Astrocyte of the spinal cord (primary cell): ENCODE measurements at regions not wholly inside any gene's neighbourhood (a gene's known extent, or its start where the extent isn't known, plus 50 kb on each side); places are given as distances from the start of the nearest gene placed in this dataset.
"Not testable (repeated sequence)": the region's sequence is repeated elsewhere in the genome, so short reads cannot be mapped to it uniquely, and the experiment has no call there.

ENCODE experiments used
- DNase-seq: peaks from one replicate; pipeline ENCODE4 v3.0.0; 2011; ENCODE audit warnings: low read depth, low spot score
- H3K4me3 ChIP-seq: 2 replicates; pipeline ENCODE4 v1.5.1; 2011; ENCODE audit warnings: low read depth, mild to moderate bottlenecking, low read length, moderate library complexity
- in situ Hi-C: cut with HindIII; loops from 2 replicates; pipeline ENCODE4 v1.10.0; 2017; ENCODE audit warnings: low sequenced_read_pairs
- TF ChIP-seq, protein P1 (sequence below): IDR thresholded peaks from 2 replicates; pipeline ENCODE4 v1.5.1; 2012; ENCODE audit warnings: low read depth, mild to moderate bottlenecking, low read length, inconsistent platforms

GRCh38 chr21:20877976-20878375, 120.2 kb upstream of the NCAM2 start:
- in situ Hi-C loops, result no loop called here

GRCh38 chr21:20882462-20883407, 115.5 kb upstream of the NCAM2 start:
- TF ChIP-seq, protein P1, sequence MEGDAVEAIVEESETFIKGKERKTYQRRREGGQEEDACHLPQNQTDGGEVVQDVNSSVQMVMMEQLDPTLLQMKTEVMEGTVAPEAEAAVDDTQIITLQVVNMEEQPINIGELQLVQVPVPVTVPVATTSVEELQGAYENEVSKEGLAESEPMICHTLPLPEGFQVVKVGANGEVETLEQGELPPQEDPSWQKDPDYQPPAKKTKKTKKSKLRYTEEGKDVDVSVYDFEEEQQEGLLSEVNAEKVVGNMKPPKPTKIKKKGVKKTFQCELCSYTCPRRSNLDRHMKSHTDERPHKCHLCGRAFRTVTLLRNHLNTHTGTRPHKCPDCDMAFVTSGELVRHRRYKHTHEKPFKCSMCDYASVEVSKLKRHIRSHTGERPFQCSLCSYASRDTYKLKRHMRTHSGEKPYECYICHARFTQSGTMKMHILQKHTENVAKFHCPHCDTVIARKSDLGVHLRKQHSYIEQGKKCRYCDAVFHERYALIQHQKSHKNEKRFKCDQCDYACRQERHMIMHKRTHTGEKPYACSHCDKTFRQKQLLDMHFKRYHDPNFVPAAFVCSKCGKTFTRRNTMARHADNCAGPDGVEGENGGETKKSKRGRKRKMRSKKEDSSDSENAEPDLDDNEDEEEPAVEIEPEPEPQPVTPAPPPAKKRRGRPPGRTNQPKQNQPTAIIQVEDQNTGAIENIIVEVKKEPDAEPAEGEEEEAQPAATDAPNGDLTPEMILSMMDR, result peak; percentile 62
- H3K4me3 ChIP-seq, result no peak overlapping the region
- in situ Hi-C loops, result no loop called here
- DNase-seq, result peak; percentile 54

More at GRCh38 chr21:20877976-20878375, 120.2 kb upstream of the NCAM2 start:
- DNase-seq, result no peak
- H3K4me3 ChIP-seq, result no peak overlapping the region
- TF ChIP-seq, protein P1, result no peak

DNA sequence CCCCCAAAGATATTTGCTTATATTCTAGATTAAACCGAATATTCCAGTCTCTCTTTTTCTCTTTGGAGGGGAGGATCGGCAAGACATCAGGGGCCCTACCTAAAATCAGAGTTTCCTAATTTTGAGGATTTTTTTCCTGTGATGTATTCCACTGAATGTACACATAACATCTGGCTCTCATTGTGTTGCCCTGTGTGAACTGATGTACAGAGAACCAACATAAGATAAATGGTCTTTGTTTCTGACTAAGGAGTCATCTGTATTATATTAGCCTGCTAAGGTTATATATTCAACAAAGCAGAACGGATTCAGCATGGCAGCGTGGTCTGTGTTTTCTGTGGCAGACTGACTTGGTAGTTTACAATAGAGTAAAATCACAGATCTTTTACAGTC, 114.8 kb upstream of the NCAM2 start:
- DNase-seq, result no peak
- TF ChIP-seq, protein P1, result no peak
- in situ Hi-C loops, result no loop called here
- H3K4me3 ChIP-seq, result no peak overlapping the region

DNA sequence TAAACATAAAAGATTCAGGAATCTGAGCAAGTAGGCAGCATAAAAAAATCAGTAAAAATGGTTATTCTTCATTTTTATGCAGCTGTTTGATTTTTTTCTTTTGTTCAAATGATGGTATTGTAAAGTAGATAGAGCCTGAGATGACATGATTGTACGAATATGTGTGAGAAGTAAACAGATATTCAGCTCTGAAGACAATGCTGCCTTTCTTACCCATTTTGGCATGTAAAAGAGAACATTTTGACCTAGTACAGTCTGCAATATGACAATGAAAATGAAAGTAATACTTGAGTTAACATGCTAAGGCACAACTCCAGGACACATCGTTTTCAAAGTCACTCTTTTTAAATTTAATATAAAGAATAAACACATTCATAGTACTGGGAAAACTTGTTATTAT, 95.7 kb upstream of the NCAM2 start:
- TF ChIP-seq, protein P1, result no peak
- no peak for DNase-seq
- no peak overlapping the region for H3K4me3 ChIP-seq
- in situ Hi-C loops, result no loop called here

DNA sequence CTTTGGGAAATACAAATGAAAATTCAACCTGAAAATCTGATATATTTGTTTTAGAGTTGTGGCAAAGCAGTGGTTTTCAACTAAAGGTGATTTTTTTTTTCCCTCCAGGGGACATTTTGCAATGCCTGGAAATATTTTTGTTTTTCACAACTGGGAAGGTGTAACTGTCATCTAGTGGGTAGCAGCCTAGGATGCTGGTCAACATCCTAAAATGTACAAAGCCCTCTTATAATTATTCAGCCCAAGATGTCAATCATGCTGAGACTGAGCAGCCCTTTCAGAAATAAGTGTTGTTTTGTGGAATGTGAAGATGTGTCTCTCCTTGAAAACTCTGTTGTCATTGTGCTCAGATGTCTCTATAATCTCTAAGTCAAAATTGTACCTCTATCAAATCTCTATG, 95.2 kb upstream of the NCAM2 start:
- no peak for DNase-seq
- in situ Hi-C loops, result no loop called here
- no peak overlapping the region for H3K4me3 ChIP-seq
- TF ChIP-seq, protein P1, result no peak

DNA sequence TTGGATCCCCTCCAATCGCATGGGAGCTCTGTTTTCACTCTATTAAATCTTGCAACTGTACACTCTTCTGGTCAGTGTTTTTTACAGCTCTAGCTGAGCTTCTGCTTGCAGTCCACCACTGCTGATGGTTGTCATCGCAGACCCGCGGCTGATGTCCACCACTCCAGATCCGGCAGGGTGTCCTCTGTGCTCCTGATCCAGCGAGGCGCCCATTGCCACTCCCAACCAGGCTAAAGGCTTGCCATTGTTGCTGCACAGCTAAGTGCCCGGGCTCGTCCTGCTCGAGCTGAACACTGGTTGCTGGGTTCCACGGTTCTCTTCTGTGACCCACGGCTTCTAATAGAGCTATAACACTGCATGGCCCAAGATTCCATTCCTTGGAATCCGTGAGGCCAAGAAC, 70.7 kb upstream of the NCAM2 start:
- in situ Hi-C loops, H3K4me3 ChIP-seq, DNase-seq: not testable (repeated sequence)

- no peak overlapping the region for H3K4me3 ChIP-seq
- TF ChIP-seq, protein P1, result no peak
- in situ Hi-C loops, result no loop called here
- no peak for DNase-seq
Measured at GRCh38 chr21:20942523-20942922, 55.7 kb upstream of the NCAM2 start.
